HL-60 (cell line): ENCODE measurements at regions not wholly inside any gene's neighbourhood (a gene's known extent, or its start where the extent isn't known, plus 50 kb on each side); places are given as distances from the start of the nearest gene placed in this dataset.

Source experiments
- DNase-seq, 2 experiments: peaks; one replicate each; pipeline ENCODE4 v3.0.0-alpha.2; 2010 to 2020; ENCODE audit warnings: low read depth in 1 of 2, low spot score in 1 of 2
- H3K27ac ChIP-seq: fragments of 250-450 bp; sonication (Bioruptor Pico); replicated peaks from 2 replicates; pipeline ENCODE4 v1.5.1; 2020; ENCODE audit warnings: mild to moderate bottlenecking, moderate library complexity
- H3K27me3 ChIP-seq: fragments of 250-450 bp; sonication (Bioruptor Pico); 2 replicates; pipeline ENCODE4 v1.5.1; 2021; ENCODE audit warnings: mild to moderate bottlenecking, moderate library complexity; ENCODE audit not compliant: insufficient read depth, poor library complexity, severe bottlenecking
- H3K4me3 ChIP-seq: replicated peaks from 2 replicates; pipeline ENCODE4 v1.5.1; 2011; ENCODE audit warnings: mild to moderate bottlenecking, control low read depth, low read length; ENCODE audit not compliant: insufficient read depth
- GABPA ChIP-seq: IDR thresholded peaks from 2 replicates; pipeline ENCODE4 v1.6.1; 2012; ENCODE audit warnings: low read depth
- POLR2AphosphoS5 ChIP-seq: IDR thresholded peaks from 2 replicates; pipeline ENCODE4 v1.6.1; 2012; ENCODE audit warnings: low read depth
- SPI1 ChIP-seq: IDR thresholded peaks from 2 replicates; pipeline ENCODE4 v1.6.1; 2012; ENCODE audit warnings: low read depth, mild to moderate bottlenecking, borderline replicate concordance
- TF ChIP-seq, protein P1 (sequence below): IDR thresholded peaks from 2 replicates; pipeline ENCODE4 v1.6.1; 2012; ENCODE audit warnings: low read depth; ENCODE audit not compliant: insufficient replicate concordance
- TF ChIP-seq, protein P2 (sequence below): IDR thresholded peaks from one replicate; pipeline ENCODE4 v1.5.1; 2011; ENCODE audit warnings: low read length, control low read depth, inconsistent platforms; ENCODE audit not compliant: insufficient read depth

DNA sequence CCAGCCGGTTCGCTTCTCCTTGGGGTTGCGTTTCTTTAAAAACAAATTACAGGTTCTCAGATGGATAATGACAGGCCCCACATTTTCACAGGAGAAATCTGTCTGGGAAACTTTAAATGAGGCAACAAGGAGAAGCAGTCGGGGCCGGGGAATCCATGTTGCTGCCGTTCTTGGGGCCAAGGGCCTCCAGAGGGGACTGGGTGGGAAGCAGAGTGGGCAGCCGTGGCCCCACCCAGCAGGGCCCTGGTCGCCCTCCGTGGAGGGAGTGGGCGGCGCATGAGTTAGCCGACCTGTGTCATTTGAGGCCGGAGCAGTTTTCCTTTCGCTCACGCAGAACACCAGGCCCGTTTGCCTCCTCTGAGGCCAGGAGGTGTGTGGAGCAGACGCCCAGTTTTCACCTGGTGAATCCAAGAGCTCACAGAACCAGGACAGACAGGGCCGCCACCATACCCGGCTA, 207.7 kb upstream of the CIBAR2 start:
- DNase-seq = no peak
- H3K27ac ChIP-seq = no peak overlapping the region
- TF ChIP-seq SPI1 (no peak), POLR2AphosphoS5 (no peak), GABPA (no peak)
- TF ChIP-seq, protein P1, sequence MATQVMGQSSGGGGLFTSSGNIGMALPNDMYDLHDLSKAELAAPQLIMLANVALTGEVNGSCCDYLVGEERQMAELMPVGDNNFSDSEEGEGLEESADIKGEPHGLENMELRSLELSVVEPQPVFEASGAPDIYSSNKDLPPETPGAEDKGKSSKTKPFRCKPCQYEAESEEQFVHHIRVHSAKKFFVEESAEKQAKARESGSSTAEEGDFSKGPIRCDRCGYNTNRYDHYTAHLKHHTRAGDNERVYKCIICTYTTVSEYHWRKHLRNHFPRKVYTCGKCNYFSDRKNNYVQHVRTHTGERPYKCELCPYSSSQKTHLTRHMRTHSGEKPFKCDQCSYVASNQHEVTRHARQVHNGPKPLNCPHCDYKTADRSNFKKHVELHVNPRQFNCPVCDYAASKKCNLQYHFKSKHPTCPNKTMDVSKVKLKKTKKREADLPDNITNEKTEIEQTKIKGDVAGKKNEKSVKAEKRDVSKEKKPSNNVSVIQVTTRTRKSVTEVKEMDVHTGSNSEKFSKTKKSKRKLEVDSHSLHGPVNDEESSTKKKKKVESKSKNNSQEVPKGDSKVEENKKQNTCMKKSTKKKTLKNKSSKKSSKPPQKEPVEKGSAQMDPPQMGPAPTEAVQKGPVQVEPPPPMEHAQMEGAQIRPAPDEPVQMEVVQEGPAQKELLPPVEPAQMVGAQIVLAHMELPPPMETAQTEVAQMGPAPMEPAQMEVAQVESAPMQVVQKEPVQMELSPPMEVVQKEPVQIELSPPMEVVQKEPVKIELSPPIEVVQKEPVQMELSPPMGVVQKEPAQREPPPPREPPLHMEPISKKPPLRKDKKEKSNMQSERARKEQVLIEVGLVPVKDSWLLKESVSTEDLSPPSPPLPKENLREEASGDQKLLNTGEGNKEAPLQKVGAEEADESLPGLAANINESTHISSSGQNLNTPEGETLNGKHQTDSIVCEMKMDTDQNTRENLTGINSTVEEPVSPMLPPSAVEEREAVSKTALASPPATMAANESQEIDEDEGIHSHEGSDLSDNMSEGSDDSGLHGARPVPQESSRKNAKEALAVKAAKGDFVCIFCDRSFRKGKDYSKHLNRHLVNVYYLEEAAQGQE = no peak
- TF ChIP-seq, protein P2, sequence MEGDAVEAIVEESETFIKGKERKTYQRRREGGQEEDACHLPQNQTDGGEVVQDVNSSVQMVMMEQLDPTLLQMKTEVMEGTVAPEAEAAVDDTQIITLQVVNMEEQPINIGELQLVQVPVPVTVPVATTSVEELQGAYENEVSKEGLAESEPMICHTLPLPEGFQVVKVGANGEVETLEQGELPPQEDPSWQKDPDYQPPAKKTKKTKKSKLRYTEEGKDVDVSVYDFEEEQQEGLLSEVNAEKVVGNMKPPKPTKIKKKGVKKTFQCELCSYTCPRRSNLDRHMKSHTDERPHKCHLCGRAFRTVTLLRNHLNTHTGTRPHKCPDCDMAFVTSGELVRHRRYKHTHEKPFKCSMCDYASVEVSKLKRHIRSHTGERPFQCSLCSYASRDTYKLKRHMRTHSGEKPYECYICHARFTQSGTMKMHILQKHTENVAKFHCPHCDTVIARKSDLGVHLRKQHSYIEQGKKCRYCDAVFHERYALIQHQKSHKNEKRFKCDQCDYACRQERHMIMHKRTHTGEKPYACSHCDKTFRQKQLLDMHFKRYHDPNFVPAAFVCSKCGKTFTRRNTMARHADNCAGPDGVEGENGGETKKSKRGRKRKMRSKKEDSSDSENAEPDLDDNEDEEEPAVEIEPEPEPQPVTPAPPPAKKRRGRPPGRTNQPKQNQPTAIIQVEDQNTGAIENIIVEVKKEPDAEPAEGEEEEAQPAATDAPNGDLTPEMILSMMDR = no peak
- H3K27me3 ChIP-seq = no peaks in the 10 kb centered on the region
- no peak overlapping the region for H3K4me3 ChIP-seq

DNA sequence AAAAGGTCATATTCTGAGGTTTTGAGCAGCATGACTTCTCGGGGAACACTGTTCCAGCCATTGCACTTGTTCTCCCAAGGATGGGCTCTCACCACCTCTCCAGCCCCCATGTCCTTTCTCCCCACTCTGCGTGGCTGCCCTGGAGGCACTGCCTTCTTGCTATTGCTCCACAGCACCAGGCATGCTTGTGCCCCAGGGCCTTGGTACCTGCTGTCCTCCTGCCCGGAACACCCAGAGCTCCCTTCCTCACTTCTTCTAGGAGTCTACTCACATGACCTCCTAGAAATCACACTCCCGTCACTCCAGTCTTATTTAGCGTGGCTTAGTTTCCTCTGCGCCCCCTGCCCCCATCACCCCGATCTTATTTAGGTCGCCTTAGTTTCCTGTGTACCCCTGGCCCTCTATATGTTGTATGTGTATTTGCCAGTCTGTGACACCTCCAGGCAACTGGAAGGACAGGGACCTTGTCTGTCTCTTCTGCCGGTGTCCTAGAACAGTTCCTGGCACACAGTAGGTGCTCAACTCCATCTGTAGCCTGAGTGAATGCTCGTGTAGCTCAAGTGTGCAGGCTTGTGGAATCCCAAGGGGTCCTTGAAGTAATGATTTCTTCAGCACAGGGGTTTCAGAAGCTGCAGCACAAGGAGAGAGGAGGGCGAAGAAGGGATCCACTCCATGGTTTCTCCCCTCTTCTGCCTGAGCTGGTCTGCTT, 208.6 kb upstream of the CIBAR2 start:
- TF ChIP-seq, protein P1 = no peak
- TF ChIP-seq SPI1 (no peak), GABPA (no peak), POLR2AphosphoS5 (no peak)
- TF ChIP-seq, protein P2 = no peak
- Histone ChIP-seq H3K27me3 (no peaks in the 10 kb centered on the region), H3K4me3 (no peak overlapping the region), H3K27ac (no peak overlapping the region)
- DNase-seq = no peak

DNA sequence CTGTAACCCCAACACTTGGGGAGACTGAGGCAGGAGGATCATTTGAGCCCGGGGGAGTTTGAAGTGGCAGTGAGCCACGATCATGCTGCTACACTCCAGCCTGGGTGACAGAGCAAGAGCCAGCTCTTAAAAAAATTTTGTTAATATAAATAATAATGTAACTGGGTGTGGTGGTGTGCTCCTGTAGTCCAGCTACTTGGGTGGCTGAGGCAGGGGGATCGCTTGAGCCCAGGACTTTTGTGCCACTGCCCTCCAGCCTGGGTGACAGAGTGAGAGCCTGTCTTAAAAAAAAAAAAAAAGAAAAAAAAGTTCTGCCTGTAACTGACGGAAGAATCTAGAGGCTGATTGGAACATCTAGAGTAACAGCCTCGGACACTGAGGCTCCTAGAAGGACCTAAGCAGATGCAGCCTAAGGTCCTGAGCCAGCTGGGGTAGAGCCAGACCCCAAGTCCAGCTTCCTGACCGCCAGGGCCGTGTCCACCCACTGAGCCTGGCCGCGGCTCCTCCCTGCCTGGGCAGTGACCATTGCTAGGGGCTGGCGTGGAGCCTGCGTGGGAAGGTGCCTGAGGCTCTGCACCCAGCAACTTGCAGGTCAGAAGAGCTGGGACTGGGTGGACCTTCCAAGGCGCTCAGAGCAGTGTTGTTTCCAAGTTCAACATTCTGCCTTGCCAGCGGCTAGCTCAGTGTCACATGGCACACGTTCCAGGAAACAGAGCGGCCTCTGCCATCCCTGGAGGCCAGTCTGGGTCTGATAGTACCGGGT, 209.4 kb upstream of the CIBAR2 start:
- no peak overlapping the region for H3K4me3 ChIP-seq
- H3K27me3 ChIP-seq = no peaks in the 10 kb centered on the region
- no peak for DNase-seq

More for the DNA sequence above, 209.4 kb upstream of the CIBAR2 start:
- TF ChIP-seq, protein P2 = no peak
- no peak for TF ChIP-seq GABPA
- no peak for TF ChIP-seq SPI1
- TF ChIP-seq, protein P1 = no peak
- TF ChIP-seq POLR2AphosphoS5 = no peak
- H3K27ac ChIP-seq = no peak overlapping the region
